Loucy (cell line): ENCODE measurements at regions not wholly inside any gene's neighbourhood (a gene's known extent, or its start where the extent isn't known, plus 50 kb on each side); places are given as distances from the start of the nearest gene placed in this dataset.

ENCODE experiments used
- H2AFZ ChIP-seq: fragments of 200-600 bp; sonication (generic); 2 replicates; pipeline ENCODE4 v1.6.0; 2016; ENCODE audit warnings: antibody characterized with exemption, mild to moderate bottlenecking, low read length, moderate library complexity
- H3F3A ChIP-seq: fragments of 200-600 bp; 2 replicates; pipeline ENCODE4 v1.6.0; 2016; ENCODE audit warnings: antibody characterized with exemption, low read depth, mild to moderate bottlenecking
- H3K27me3 ChIP-seq: fragments of 200-600 bp; sonication (generic); 2 replicates; pipeline ENCODE4 v1.6.1; 2014; ENCODE audit warnings: low read length, mild to moderate bottlenecking; ENCODE audit not compliant: insufficient read depth, poor library complexity, severe bottlenecking
- H3K36me3 ChIP-seq: fragments of 200-600 bp; sonication (generic); 2 replicates; pipeline ENCODE4 v1.6.1; 2016; ENCODE audit warnings: low read length; ENCODE audit not compliant: insufficient read depth
- H3K4me1 ChIP-seq: fragments of 200-600 bp; sonication (generic); 2 replicates; pipeline ENCODE4 v1.5.1; 2014; ENCODE audit warnings: low read length, mild to moderate bottlenecking; ENCODE audit not compliant: insufficient read depth, poor library complexity, severe bottlenecking
- H3K4me2 ChIP-seq: fragments of 200-600 bp; sonication (generic); 2 replicates; pipeline ENCODE4 v1.6.0; 2014; ENCODE audit warnings: antibody characterized with exemption, low read length, low read depth, mild to moderate bottlenecking; ENCODE audit not compliant: poor library complexity, severe bottlenecking
- H3K4me3 ChIP-seq: fragments of 200-600 bp; sonication (generic); 2 replicates; pipeline ENCODE4 v1.5.1; 2014; ENCODE audit warnings: low read length, mild to moderate bottlenecking, mixed read lengths; ENCODE audit not compliant: poor library complexity, severe bottlenecking
- H3K79me2 ChIP-seq: fragments of 200-600 bp; sonication (generic); 2 replicates; pipeline ENCODE4 v1.6.1; 2014; ENCODE audit warnings: low read length; ENCODE audit not compliant: insufficient read depth
- H3K9ac ChIP-seq: fragments of 200-600 bp; sonication (generic); 2 replicates; pipeline ENCODE4 v1.6.0; 2014; ENCODE audit warnings: mild to moderate bottlenecking, low read depth, low read length, moderate library complexity; ENCODE audit not compliant: poor library complexity, severe bottlenecking
- H3K9me2 ChIP-seq: fragments of 200-600 bp; sonication (generic); replicated peaks from 2 replicates; pipeline ENCODE4 v1.6.1; 2016; ENCODE audit warnings: low read depth, low read length, mixed read lengths
- H3K9me3 ChIP-seq: fragments of 200-600 bp; sonication (generic); 2 replicates; pipeline ENCODE4 v1.6.1; 2014; ENCODE audit warnings: mild to moderate bottlenecking, antibody characterized with exemption, low read length, low read depth; ENCODE audit not compliant: insufficient read depth
- H4K20me1 ChIP-seq: fragments of 200-600 bp; sonication (generic); 2 replicates; pipeline ENCODE4 v1.6.0; 2014; ENCODE audit warnings: antibody characterized with exemption, low read length, mild to moderate bottlenecking; ENCODE audit not compliant: insufficient read depth, poor library complexity, severe bottlenecking
- EZH2phosphoT487 ChIP-seq: fragments of 200-600 bp; IDR thresholded peaks from 2 replicates; pipeline ENCODE4 v1.6.1; 2018; ENCODE audit warnings: antibody characterized with exemption, mild to moderate bottlenecking, moderate library complexity, borderline replicate concordance
- TF ChIP-seq, protein P1 (sequence below): fragments of 200-600 bp; sonication (generic); conservative IDR thresholded peaks from 2 replicates; pipeline ENCODE4 v1.5.1; 2014; ENCODE audit warnings: mild to moderate bottlenecking, antibody characterized with exemption, low read length

DNA sequence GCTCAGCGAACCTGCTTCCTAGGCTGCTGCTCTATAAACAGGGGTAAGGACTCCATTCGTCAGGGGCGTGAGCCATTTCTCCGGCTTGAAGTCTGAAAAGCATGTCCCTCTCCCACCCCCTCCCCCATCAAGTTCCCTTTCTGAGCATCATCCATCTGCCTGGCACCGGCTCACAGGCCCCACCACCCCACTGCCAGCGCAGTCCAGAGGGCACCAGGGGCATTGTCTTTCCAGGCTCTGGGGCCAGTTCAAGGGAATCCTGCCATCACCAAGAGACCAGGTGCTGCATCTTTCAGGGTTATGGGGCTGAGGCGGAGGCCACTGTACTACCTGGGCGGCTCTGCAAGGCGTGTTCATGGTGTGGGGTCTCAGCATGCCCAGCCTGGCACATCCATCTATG is 64.7 kb upstream of the EDAR start:
- Histone ChIP-seq H3K4me3 (no peak overlapping the region), H3K4me1 (peaks cover 5% of the 10 kb centered on the region), H4K20me1 (no peaks in the 10 kb centered on the region), H3K4me2 (no peak overlapping the region), H3K27me3 (no peaks in the 10 kb centered on the region), H3K36me3 (no peaks in the 10 kb centered on the region), H3K9ac (no peak overlapping the region), H3F3A (no peaks in the 10 kb centered on the region), H3K9me2 (no peaks in the 10 kb centered on the region), H3K9me3 (no peaks in the 10 kb centered on the region), H2AFZ (no peak overlapping the region), H3K79me2 (no peaks in the 10 kb centered on the region)
- TF ChIP-seq EZH2phosphoT487 = no peak
- TF ChIP-seq, protein P1, sequence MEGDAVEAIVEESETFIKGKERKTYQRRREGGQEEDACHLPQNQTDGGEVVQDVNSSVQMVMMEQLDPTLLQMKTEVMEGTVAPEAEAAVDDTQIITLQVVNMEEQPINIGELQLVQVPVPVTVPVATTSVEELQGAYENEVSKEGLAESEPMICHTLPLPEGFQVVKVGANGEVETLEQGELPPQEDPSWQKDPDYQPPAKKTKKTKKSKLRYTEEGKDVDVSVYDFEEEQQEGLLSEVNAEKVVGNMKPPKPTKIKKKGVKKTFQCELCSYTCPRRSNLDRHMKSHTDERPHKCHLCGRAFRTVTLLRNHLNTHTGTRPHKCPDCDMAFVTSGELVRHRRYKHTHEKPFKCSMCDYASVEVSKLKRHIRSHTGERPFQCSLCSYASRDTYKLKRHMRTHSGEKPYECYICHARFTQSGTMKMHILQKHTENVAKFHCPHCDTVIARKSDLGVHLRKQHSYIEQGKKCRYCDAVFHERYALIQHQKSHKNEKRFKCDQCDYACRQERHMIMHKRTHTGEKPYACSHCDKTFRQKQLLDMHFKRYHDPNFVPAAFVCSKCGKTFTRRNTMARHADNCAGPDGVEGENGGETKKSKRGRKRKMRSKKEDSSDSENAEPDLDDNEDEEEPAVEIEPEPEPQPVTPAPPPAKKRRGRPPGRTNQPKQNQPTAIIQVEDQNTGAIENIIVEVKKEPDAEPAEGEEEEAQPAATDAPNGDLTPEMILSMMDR = no peak

DNA sequence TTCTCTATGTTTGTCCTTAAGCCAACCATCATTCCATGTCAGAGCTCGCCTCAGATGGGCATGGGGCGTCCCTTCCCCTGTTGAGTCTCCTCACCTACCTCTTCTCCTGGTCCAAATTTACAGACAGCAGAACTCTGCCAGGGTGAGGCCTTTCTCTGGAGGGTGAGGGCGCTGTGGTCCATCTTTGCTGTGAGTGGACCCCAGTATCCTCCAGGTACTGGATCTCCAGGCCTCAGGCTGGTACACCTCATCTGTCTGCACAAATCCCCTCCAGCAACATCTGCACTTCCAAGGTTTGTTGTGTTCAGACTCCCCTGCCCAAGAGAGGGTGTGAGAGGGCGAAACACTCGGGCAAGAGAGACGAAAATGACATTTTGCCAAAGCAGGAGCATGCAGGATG is 63.9 kb upstream of the EDAR start:
- Histone ChIP-seq H3K79me2 (no peaks in the 10 kb centered on the region), H3K9me2 (no peaks in the 10 kb centered on the region), H2AFZ (no peak overlapping the region), H3K9ac (no peak overlapping the region), H3K4me2 (no peak overlapping the region), H3K4me3 (no peak overlapping the region), H3F3A (no peaks in the 10 kb centered on the region), H3K36me3 (no peaks in the 10 kb centered on the region), H3K27me3 (no peaks in the 10 kb centered on the region), H3K4me1 (peaks cover 5% of the 10 kb centered on the region), H4K20me1 (no peaks in the 10 kb centered on the region), H3K9me3 (no peaks in the 10 kb centered on the region)
- TF ChIP-seq, protein P1 = peak; percentile 26; the same call in 1 of the 2 replicates
- TF ChIP-seq EZH2phosphoT487 = no peak

DNA sequence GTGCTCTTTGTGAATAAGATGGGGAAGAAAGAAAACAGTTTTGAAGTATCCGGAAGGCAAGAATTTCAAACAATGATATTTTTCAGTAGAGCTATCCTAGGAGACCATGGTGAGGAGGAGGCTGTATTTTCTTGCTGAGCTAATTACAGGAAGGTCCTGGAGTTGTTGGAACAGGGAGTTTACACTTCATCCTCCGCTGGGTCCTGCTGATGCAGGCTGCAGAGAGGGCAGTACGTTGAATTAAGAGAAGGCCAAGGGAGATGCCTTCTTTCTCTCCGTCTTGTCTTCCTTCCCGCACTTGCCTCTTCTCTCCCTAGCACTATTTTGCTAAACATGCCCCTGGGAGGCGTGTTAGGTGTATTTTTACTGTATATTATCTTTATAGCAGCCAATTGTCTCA is 60.0 kb upstream of the EDAR start:
- Histone ChIP-seq H3K79me2 (no peaks in the 10 kb centered on the region), H3K4me3 (no peak overlapping the region), H3K9me3 (no peaks in the 10 kb centered on the region), H2AFZ (no peak overlapping the region; the same call in 1 of the 2 replicates), H3K27me3 (no peaks in the 10 kb centered on the region), H3F3A (no peaks in the 10 kb centered on the region), H3K9me2 (no peaks in the 10 kb centered on the region), H3K4me1 (no peaks in the 10 kb centered on the region), H3K36me3 (no peaks in the 10 kb centered on the region), H4K20me1 (no peaks in the 10 kb centered on the region), H3K4me2 (no peak overlapping the region), H3K9ac (no peak overlapping the region)
- no peak for TF ChIP-seq EZH2phosphoT487
- TF ChIP-seq, protein P1 = no peak
